Duodenal mucosa (tissue), 2 donors: ENCODE measurements at regions not wholly inside any gene's neighbourhood (a gene's known extent, or its start where the extent isn't known, plus 50 kb on each side); places are given as distances from the start of the nearest gene placed in this dataset.

Source experiments
- H3K27ac ChIP-seq: one replicate; pipeline ENCODE4 v1.7.0; 2013; ENCODE audit warnings: low read depth, low read length
- H3K27me3 ChIP-seq, 2 donors: one replicate each; pipeline ENCODE4 v1.7.0; 2013; ENCODE audit warnings: low read length in 2 of 2, control low read depth in 1 of 2; ENCODE audit not compliant: insufficient read depth in 2 of 2, control insufficient read depth in 1 of 2
- H3K36me3 ChIP-seq, 2 donors: one replicate each; pipeline ENCODE4 v1.7.0; 2013; ENCODE audit warnings: low read length in 2 of 2, control low read depth in 1 of 2; ENCODE audit not compliant: insufficient read depth in 2 of 2, control insufficient read depth in 1 of 2
- H3K4me1 ChIP-seq, 2 donors: one replicate each; pipeline ENCODE4 v1.7.0; 2013; ENCODE audit warnings: low read length in 2 of 2, control low read depth in 1 of 2; ENCODE audit not compliant: insufficient read depth in 2 of 2, control insufficient read depth in 1 of 2
- H3K4me3 ChIP-seq, 2 donors: one replicate each; pipeline ENCODE4 v1.7.0; 2013; ENCODE audit warnings: low read length in 2 of 2, low read depth in 1 of 2
- H3K9ac ChIP-seq, 2 donors: one replicate each; pipeline ENCODE4 v1.7.0; 2013; ENCODE audit warnings: low read length in 2 of 2, low read depth in 1 of 2
- H3K9me3 ChIP-seq, 2 donors: one replicate each; pipeline ENCODE4 v1.7.0; 2013; ENCODE audit warnings: low read length in 2 of 2, control low read depth in 1 of 2; ENCODE audit not compliant: control insufficient read depth in 1 of 2

GRCh38 chr10:1882728-1883127, 145.4 kb upstream of the ADARB2 start:
- H3K9me3 ChIP-seq: peaks cover 0 to 2% of the 10 kb centered on the region in 2 donors
- no peak overlapping the region for H3K9ac ChIP-seq
- no peak overlapping the region for H3K4me3 ChIP-seq
- H3K4me1 ChIP-seq: no peaks in the 10 kb centered on the region
- H3K27me3 ChIP-seq: no peaks in the 10 kb centered on the region
- H3K27ac ChIP-seq: no peak overlapping the region
- no peaks in the 10 kb centered on the region for H3K36me3 ChIP-seq

GRCh38 chr10:1882180-1882579, 144.9 kb upstream of the ADARB2 start:
- H3K36me3 ChIP-seq: no peaks in the 10 kb centered on the region
- H3K4me1 ChIP-seq: no peaks in the 10 kb centered on the region
- H3K27me3 ChIP-seq: no peaks in the 10 kb centered on the region
- no peak overlapping the region for H3K9ac ChIP-seq
- H3K27ac ChIP-seq: no peak overlapping the region
- H3K4me3 ChIP-seq: no peak overlapping the region
- H3K9me3 ChIP-seq: peaks cover 0 to 2% of the 10 kb centered on the region in 2 donors

GRCh38 chr10:1881636-1882035, 144.3 kb upstream of the ADARB2 start:
- Histone ChIP-seq H3K27ac (no peak overlapping the region), H3K9ac (no peak overlapping the region), H3K4me3 (no peak overlapping the region), H3K9me3 (peaks cover 0 to 2% of the 10 kb centered on the region in 2 donors), H3K36me3 (no peaks in the 10 kb centered on the region), H3K27me3 (no peaks in the 10 kb centered on the region), H3K4me1 (no peaks in the 10 kb centered on the region)

- Histone ChIP-seq H3K4me1 (no peaks in the 10 kb centered on the region), H3K9me3 (no peaks in the 10 kb centered on the region), H3K27ac (no peak overlapping the region), H3K4me3 (no peak overlapping the region), H3K9ac (no peak overlapping the region), H3K36me3 (no peaks in the 10 kb centered on the region), H3K27me3 (no peaks in the 10 kb centered on the region)
Observed at GRCh38 chr10:1874533-1874932, 137.2 kb upstream of the ADARB2 start.

GRCh38 chr10:1873661-1874315, 136.5 kb upstream of the ADARB2 start:
- no peak overlapping the region for H3K4me3 ChIP-seq
- H3K4me1 ChIP-seq: no peaks in the 10 kb centered on the region
- no peaks in the 10 kb centered on the region for H3K9me3 ChIP-seq
- H3K27ac ChIP-seq: no peak overlapping the region
- H3K27me3 ChIP-seq: no peaks in the 10 kb centered on the region
- no peaks in the 10 kb centered on the region for H3K36me3 ChIP-seq
- no peak overlapping the region for H3K9ac ChIP-seq

- Histone ChIP-seq H3K4me3 (no peak overlapping the region), H3K27ac (no peak overlapping the region), H3K9me3 (no peaks in the 10 kb centered on the region), H3K4me1 (no peaks in the 10 kb centered on the region), H3K36me3 (no peaks in the 10 kb centered on the region), H3K27me3 (no peaks in the 10 kb centered on the region), H3K9ac (no peak overlapping the region)
Observed at GRCh38 chr10:1872151-1872726, 134.9 kb upstream of the ADARB2 start.

- H3K9me3 ChIP-seq: no peaks in the 10 kb centered on the region
- no peaks in the 10 kb centered on the region for H3K36me3 ChIP-seq
- no peak overlapping the region for H3K4me3 ChIP-seq
- no peaks in the 10 kb centered on the region for H3K27me3 ChIP-seq
- no peak overlapping the region for H3K9ac ChIP-seq
- H3K27ac ChIP-seq: no peak overlapping the region
- H3K4me1 ChIP-seq: no peaks in the 10 kb centered on the region
Observed at GRCh38 chr10:1870491-1870890, 133.2 kb upstream of the ADARB2 start.

- H3K4me1 ChIP-seq: no peaks in the 10 kb centered on the region
- H3K9ac ChIP-seq: no peak overlapping the region
- H3K4me3 ChIP-seq: no peak overlapping the region
- no peaks in the 10 kb centered on the region for H3K9me3 ChIP-seq
- no peaks in the 10 kb centered on the region for H3K36me3 ChIP-seq
- H3K27me3 ChIP-seq: no peaks in the 10 kb centered on the region
- H3K27ac ChIP-seq: no peak overlapping the region
Observed at GRCh38 chr10:1869861-1870260, 132.5 kb upstream of the ADARB2 start.

- Histone ChIP-seq H3K36me3 (no peaks in the 10 kb centered on the region), H3K9ac (no peak overlapping the region), H3K4me1 (no peaks in the 10 kb centered on the region), H3K4me3 (no peak overlapping the region), H3K27ac (no peak overlapping the region), H3K27me3 (no peaks in the 10 kb centered on the region), H3K9me3 (no peaks in the 10 kb centered on the region)
Observed at GRCh38 chr10:1860351-1860750, 123.0 kb upstream of the ADARB2 start.

GRCh38 chr10:1858547-1858946, 121.2 kb upstream of the ADARB2 start:
- no peaks in the 10 kb centered on the region for H3K9me3 ChIP-seq
- H3K9ac ChIP-seq: no peak overlapping the region
- no peaks in the 10 kb centered on the region for H3K4me1 ChIP-seq
- no peak overlapping the region for H3K4me3 ChIP-seq
- no peaks in the 10 kb centered on the region for H3K27me3 ChIP-seq
- no peaks in the 10 kb centered on the region for H3K36me3 ChIP-seq
- no peak overlapping the region for H3K27ac ChIP-seq
